Inferior parietal cortex (tissue), 1 donor: ENCODE measurements at regions not wholly inside any gene's neighbourhood (a gene's known extent, or its start where the extent isn't known, plus 50 kb on each side); places are given as distances from the start of the nearest gene placed in this dataset.

Experiments
- DNase-seq: peaks from one replicate; pipeline ENCODE4 v3.0.0-alpha.2; 2016; ENCODE audit errors: extremely low spot score

- DNase-seq, result no peak
These were observed 156.6 kb upstream of the LHCGR start for GRCh38 chr2:48912110-48912509.

GRCh38 chr2:48910961-48911360 lies 155.4 kb upstream of the LHCGR start:
- DNase-seq, result peak; percentile 40

- no peak for DNase-seq
These were observed 151.1 kb upstream of the LHCGR start for GRCh38 chr2:48906633-48907032.

- no peak for DNase-seq
These were observed 150.2 kb upstream of the LHCGR start for GRCh38 chr2:48905696-48906095.

- DNase-seq, result no peak
These were observed 147.0 kb upstream of the LHCGR start for GRCh38 chr2:48902521-48902920.

GRCh38 chr2:48901416-48901815 lies 145.9 kb upstream of the LHCGR start:
- no peak for DNase-seq

GRCh38 chr2:48901015-48901343 lies 145.5 kb upstream of the LHCGR start:
- DNase-seq, result no peak

- peak; percentile 50 for DNase-seq
These were observed 144.9 kb upstream of the LHCGR start for GRCh38 chr2:48900321-48901014.

GRCh38 chr2:48896870-48897269 lies 141.3 kb upstream of the LHCGR start:
- DNase-seq, result no peak

- DNase-seq, result no peak
These were observed 135.1 kb upstream of the LHCGR start for GRCh38 chr2:48890454-48891131.

- DNase-seq, result no peak
These were observed 132.5 kb upstream of the LHCGR start for GRCh38 chr2:48888066-48888465.

GRCh38 chr2:48886919-48887318 lies 131.4 kb upstream of the LHCGR start:
- DNase-seq, result no peak

GRCh38 chr2:48885841-48886240 lies 130.3 kb upstream of the LHCGR start:
- DNase-seq, result no peak

- DNase-seq, result no peak
These were observed 128.1 kb upstream of the LHCGR start for GRCh38 chr2:48883661-48884060.

GRCh38 chr2:48874282-48874681 lies 118.8 kb upstream of the LHCGR start:
- DNase-seq, result no peak

- DNase-seq, result no peak
These were observed 118.1 kb upstream of the LHCGR start for GRCh38 chr2:48873666-48874065.

- DNase-seq, result no peak
These were observed 115.4 kb upstream of the LHCGR start for GRCh38 chr2:48870942-48871341.

- DNase-seq, result no peak
These were observed 115.0 kb upstream of the LHCGR start for GRCh38 chr2:48870503-48870902.

- no peak for DNase-seq
These were observed 110.2 kb upstream of the LHCGR start for GRCh38 chr2:48865704-48866103.

GRCh38 chr2:48860380-48860779 lies 104.9 kb upstream of the LHCGR start:
- DNase-seq, result no peak

- no peak for DNase-seq
These were observed 101.1 kb upstream of the LHCGR start for GRCh38 chr2:48856657-48857056.

GRCh38 chr2:48856144-48856543 lies 100.6 kb upstream of the LHCGR start:
- no peak for DNase-seq

- DNase-seq, result peak; percentile 43
These were observed 99.6 kb upstream of the LHCGR start for GRCh38 chr2:48855142-48855541.

GRCh38 chr2:48854681-48855080 lies 99.2 kb upstream of the LHCGR start:
- DNase-seq, result peak; percentile 32
